ENCODE measurements at regions not wholly inside any gene's neighbourhood (a gene's known extent, or its start where the extent isn't known, plus 50 kb on each side); places are given as distances from the start of the nearest gene placed in this dataset.

- TF ChIP-seq CTCF (IDR thresholded peaks at IDR 0.05; ENCODE audit: insufficient read depth, low read length) (no peak), POLR2AphosphoS5 (IDR thresholded peaks at IDR 0.05; ENCODE audit: low read depth) (no peak), REST (IDR thresholded peaks at IDR 0.05; ENCODE audit: insufficient replicate concordance, low read depth) (no peak), SPI1 (IDR thresholded peaks at IDR 0.05; ENCODE audit: borderline replicate concordance, low read depth) (no peak), GABPA (IDR thresholded peaks at IDR 0.05; ENCODE audit: low read depth) (no peak)
Measured at GRCh38 chr5:4804691-4805360, 335.3 kb upstream of the ADAMTS16 start.
